NCI-H187 treated with DMSO at 0.1 percent for 48 hours (cell line): ENCODE measurements at regions not wholly inside any gene's neighbourhood (a gene's known extent, or its start where the extent isn't known, plus 50 kb on each side); places are given as distances from the start of the nearest gene placed in this dataset.
"Not testable (repeated sequence)": the region's sequence is repeated elsewhere in the genome, so short reads cannot be mapped to it uniquely, and the experiment has no call there.

Source experiments
- DNase-seq: peaks from one replicate; lab custom pipeline; 2025; lab: John Stamatoyannopoulos, UW

DNA sequence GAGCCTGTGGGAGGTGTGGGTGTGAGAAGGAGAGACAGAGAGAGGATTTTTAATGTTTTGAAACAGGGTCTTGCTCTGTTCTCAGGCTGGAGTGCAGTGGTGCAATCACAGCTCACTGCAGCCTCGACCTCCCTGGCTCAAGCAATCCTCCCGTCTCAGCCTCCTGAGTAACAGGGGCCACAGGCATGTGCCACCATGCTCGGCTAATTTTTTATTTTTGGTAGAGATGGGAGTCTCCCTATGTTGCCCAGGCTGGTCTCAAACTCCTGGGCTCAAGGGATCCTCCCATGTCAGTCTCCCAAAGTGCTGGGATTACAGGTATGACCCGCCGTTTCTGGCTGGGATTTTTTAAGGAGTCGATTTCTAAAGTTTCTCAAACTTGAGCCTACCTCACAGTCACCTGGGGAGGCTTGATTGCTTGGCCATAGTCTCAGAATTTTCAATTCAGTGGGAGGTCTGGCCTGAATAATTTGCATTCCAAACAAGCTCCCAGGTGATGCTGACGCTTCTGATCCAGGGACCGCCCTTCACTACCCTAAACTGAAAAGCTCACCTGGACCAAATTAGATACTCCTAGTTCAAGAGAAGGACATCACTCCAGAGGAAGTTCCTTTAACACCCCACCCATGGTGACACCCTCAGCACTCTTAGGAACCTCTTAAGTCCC, 70.8 kb upstream of the SLC1A4 start:
- DNase-seq: no peak

DNA sequence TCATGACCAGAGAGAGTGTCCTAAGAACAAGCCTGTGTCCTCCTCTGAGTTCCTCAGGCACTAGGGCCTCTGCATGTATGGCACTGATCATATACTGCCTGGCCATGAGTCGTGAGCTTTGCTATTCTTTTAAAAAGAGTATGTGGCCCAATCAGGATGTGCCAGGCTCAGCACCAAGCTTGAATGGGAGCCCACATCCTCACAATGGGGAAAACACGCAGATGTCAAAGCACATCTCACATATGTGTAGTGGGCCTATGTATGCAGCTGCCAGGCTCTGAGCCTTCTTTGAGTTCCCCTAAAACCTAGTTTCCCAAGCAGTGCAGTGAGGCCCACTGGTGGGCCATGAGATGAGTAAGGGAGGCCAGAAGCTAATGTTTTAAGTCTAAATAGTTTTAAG, 69.9 kb upstream of the SLC1A4 start:
- no peak for DNase-seq

DNA sequence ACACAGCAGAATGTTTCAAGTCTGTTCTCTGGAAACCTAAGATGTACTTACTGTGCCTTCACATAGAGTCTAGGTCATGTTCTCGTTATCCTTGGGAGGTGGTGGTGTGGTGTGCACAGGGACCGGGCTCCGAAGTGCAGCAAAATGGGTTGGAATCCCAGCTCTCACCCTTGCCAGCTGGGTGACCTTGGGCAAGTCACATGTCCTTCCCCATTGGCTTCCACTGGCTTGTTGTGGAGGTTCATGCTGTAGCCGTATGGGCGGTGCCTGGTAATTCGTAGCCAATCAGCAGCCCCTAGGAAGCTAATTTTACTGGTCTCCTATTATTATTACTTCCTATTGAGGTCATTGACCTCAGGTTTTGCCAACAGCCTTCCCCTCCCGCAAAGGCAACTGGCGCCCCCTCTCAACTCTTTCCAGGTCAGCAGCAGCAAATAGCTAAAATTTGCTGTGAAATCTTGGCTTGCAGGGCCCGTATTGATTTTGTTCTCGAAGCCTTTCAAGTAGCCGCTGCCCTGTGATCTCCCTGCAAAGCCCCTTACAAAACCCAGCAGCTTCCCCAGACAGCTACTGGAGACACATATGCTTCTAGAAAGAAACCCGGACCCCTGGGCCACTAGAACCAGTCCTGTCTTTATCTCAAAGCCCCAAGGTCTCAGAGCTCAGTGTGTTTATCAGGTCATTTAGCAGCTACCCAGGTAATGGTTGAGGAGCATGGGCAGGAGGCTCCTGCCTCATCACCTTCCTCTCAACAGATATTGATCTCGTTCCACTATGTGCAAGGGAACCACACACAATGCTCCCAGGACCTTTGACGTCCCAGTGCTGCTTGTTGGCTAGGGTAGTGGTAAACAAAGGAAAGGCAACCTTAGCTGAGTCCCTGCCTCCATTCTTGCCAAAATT, 66.5 kb upstream of the SLC1A4 start:
- DNase-seq: no peak

DNA sequence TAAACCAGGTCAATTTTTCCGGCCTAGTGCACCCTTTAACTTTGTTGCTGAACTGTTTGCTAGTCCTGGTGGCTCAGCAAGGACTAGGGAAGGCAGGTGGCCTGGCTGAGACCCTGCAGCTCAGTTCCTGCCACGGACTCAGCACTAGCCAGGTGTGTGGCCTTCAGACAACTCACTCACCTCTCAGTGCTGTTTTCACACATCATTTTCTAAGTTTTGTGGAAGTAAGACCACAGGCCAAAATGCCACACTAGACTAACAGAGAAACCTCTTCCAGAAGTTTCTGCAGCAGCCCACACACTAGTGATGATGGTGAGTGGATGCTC, 65.9 kb upstream of the SLC1A4 start:
- DNase-seq: no peak

DNA sequence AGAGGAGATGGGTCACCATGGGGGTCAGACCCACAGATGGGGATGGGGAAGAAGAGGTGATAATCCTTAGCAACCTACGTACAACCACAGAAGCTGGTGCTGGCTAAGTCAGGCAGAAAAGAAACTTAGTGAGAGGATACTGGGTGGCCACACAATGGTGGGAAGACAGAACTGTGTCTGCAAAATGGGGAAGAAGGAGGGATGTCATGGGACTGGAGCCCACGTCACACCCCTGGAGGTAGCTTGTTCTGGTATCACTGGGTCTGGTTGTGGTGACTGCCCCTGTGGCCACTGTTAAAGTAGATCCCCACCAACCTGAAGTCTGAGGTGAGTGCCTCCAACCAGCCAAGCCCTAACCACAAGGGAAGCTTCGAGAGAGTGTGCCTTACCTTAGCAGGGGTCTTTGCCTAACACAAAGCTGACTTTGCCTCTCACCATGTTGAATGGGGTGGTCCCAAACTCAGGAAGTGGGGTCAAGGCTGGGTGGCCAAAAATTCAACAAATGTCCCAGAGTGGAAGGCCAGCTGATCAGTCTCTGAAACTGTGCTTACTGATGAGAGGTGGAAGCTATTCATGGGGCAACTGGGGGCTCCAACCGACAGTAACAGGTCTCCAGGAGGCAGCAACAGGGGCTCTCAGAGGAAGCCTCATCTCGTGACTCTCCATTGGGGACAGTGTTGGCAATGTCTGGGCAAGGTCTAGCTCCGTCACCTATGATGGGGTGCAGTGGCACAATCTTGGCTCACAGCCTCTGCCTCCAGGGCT, 64.8 kb upstream of the SLC1A4 start:
- DNase-seq: no peak

DNA sequence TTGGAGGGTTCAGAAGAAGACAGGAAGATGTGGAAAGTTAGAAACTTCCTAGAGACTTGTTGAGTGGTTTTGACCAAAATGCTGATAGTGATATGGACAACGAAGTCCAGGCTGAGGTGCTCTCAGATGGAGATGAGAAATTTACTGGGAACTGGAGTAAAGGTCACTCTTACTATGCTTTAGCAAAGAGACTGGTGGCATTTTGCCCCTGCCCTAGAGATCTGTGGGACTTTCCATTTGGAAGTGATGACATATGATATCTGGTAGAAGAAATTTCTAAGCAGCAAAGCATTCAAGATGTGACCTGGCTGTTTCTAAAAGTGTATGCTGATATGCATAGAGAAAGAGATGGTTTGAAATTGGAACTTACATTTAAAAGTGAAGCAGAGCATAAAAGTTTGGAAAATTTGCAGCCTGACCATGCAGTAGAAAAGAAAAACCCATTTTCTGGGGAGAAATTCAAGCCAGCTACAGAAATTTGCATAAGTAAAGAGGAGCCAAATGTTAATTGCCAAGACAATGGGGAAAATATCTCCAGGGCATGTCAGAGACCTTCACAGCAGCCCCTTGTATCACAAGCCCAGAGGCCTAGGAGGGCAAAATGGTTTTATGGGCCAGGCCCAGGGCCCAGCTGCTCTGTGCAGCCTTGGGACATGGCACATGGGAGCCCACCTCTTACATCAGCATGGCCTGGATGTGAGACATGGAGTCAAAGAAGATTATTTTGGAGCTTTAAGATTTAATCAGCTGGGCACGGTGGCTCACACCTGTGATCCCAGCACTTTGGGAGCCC, 63.1 kb upstream of the SLC1A4 start:
- DNase-seq: not testable (repeated sequence)

DNA sequence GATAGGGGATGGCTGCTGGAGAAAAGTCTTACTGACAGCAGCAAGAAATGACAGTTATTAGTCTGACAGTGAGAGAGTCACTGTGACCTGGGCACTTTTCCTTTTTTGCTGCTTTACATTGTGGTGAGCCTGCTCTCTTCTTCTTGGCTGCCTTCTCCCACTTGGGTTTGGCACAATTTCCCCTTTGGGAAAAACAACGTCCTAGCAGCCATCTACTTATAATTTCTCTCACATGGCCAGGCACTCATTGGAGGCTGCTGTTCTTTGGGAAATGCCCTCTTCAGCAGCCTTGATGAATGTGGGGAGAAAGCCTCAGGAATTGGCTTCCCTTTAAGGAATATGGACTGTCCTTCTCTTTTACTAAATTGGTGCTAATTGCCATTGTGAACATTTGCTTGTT, 60.4 kb upstream of the SLC1A4 start:
- no peak for DNase-seq

DNA sequence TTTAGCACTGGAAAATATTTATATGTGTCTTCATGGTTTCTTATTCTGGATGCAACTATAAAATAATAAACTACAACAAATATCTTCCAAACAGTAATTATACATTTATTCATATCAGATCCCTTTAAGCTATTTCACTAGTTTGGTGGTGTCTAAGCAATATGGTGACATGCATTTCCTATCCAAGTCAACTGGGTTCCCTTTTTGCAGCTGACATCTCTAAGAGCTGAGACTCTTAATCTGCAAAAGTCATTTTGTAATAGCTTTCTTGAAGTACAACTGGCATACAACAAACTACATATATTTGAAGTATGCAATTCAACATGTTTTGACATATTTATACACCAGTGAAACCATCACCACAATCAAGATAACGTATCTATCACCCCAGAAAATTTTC, 59.9 kb upstream of the SLC1A4 start:
- DNase-seq: no peak

DNA sequence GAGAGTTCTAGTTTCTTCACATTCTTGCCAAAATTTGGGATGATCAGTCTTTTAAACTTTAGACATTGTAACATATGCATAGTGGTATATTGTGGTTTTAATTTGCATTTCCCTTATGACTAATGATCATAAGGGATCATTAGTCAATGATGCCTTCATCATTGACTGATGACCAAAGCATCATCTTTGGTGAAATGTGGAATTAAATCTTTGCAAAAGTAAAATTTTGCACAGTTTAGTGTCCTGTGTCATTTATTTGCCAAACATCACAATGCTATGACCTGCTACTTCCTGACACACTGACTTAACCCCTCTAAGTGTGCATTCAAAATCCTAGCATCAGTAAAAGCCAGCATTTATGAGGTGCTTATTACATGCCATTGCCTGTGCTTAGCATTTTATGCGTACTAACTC, 58.9 kb upstream of the SLC1A4 start:
- no peak for DNase-seq

DNA sequence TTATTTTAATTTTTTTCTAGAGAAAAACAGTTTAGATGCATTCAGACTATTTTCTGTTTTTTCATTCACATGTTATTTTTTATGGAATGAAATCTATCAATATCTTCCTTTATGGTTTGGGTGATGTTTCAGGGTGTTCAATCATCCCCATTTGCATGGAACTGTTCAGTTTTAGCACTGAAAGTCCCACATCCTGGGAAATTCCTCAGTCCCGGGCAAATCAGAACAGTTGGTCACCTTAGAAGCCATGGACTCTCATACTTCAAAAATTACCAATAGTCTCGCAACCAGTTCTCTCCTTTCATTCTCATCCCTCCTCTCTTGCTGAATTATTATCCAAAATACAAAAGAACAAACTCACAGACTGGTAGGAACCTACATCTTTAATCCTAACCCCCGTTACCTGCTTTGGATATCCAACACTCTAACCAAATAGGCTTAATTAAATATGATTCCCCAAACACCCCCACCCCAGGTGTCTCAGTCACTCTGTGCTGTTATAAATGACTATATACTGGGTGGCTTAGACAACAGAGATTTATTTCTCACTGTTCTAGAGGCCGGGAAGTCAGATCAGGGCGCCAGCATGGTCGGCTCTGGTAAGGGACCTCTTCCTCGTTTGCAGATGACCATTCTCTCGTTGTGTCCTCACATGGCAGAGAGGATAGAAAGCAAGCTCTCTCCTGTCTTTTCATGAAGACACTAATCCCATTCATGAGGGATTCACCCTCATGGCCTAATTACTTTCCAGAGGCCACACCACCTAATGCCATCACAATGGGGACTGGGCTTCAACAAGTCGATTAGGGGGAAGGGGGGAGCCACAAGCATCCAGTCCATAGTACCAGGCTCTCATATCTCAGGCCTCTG, 57.7 kb upstream of the SLC1A4 start:
- no peak for DNase-seq

DNA sequence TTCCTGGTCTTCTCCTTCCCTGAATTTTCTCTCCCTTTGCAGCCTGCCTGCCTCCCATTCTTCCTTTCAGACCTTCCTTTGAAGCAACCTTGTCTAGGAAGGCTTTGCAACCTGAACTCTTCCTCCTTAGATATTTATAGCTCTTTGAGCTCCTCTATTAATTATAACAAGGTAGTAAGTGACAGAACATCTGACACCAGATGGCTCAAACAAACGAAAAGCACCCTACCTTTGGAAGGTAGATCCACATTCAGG, 57.2 kb upstream of the SLC1A4 start:
- no peak for DNase-seq

DNA sequence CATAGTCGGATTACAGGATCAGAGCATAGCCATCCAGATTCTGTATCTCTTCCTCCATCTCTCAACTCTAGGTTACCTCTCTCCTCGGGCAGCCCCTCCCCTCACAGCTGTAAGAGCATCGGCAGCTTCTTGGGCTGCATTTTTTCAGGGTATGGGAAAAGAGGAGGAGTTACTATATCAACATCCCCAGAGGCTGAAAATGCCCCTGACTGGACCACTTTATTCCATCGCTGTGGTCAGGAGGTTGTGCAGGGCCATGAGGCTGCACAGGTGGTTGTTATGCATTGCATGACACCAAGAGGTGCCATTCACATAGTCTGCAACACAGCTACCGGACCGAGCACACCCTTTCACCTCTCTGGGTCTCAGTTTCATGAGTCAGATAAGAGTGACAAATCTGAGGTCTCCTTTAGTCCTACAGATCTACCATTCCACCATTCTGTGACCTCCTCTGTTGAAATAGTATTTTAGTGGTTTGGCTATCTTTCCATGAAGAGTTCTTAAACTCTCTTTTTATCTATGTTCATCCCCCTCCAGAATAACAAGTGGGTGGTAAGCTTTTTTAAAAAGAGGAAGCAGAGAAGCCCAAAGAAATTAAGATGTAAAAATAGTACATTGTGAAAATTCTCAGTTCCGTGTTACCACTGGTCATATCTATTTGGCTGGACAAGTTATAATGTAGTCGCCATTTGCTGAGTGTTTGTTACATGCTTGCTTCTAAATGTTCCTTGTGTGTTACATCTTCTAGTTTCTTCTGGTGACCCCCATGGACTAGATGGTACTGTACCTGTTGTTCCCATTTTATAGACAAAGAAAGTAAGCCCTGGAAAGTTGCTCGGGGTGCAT, 56.6 kb upstream of the SLC1A4 start:
- DNase-seq: no peak

DNA sequence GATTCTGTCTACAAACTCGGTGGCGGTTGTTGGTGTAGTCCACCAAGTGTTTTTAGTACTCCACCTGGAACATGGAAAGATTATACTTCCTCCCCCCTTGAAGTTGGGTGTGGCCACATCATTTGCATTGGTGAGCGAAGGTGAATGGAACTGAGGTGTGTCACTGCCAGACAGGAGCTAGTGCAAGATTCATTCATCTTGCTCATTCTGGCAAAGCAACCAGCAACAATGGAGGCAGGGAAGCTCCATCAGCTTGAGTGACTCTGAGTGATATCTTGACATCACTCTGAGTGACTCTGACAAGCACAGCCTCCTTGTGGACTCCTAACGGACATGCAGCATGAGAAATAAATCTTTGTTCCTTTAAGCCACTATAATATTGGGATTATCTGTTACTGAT, 54.7 kb upstream of the SLC1A4 start:
- DNase-seq: peak; percentile 36

DNA sequence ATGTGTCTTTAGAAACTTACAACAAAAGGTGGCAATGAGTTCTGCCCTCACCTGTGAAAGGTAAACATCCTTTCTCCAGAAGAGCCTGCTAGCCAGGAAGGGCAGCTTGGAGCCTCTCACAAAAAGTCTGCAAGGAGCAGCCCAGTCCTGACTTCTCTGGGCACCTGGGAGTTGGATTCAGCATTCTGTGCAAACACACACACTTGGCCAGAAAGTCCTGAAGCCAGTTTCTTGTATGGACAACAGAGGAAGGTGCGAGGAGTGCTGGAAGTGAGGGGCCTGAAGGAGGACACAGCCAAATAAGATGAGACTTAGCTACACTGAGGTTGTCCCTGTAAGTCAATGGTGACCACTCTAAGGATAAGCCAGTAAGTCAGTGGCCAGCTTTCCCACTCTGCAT, 52.4 kb upstream of the SLC1A4 start:
- DNase-seq: no peak

DNA sequence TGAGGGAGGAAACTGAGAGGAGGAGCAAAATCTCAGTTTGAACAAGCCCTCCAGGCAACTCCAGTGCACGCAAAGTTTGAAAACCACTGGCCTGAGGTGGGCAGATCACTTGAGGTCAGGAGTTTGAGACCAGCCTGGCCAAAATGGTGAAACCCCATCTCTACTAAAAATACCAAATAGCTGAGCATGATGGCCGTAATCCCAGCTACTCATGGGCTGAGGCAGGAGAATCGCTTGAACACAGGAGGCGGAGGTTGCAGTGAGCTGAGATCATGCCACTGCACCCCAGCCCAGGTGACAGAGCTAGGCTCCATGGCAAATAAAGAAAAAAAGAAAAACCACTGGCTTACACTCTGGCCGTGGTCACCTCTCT, 51.9 kb upstream of the SLC1A4 start:
- not testable (repeated sequence) for DNase-seq

DNA sequence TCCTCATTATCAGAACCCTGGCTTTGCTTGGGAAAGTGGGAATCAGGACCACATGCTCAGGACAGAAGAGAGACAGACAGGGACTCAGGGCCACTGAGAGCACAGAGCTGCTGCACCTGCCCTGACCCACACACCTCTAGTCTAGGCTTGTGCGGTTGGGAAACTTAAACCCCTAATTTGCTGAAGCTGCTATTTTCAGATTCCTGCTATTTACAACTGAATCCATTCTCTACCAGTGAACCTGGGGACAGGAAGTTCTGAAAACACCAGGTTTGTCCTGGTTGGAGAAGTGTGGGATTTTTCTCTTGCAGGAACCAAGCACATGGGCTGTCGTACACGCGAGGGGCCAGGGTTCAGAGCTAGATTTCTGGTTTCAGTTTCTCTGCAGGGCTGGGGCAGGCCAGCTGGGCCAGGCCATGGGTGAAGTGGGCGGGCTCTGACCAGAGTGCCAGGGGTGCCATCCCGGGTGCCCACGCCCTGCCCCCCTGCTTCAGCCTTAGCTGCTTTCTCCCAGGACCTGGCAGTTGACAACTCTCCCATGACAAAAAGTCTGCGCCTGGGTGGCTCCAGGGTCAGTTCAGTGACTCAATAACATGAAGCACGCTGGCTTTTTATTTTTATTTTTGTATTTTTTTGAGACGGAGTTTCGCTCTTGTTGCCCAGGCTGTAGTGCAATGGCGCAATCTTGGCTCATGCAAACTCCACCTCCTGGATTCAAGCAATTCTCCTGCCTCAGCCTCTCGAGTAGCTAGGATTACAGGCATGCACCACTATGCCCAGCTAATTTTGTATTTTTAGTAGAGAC, 51.3 kb upstream of the SLC1A4 start:
- no peak for DNase-seq

DNA sequence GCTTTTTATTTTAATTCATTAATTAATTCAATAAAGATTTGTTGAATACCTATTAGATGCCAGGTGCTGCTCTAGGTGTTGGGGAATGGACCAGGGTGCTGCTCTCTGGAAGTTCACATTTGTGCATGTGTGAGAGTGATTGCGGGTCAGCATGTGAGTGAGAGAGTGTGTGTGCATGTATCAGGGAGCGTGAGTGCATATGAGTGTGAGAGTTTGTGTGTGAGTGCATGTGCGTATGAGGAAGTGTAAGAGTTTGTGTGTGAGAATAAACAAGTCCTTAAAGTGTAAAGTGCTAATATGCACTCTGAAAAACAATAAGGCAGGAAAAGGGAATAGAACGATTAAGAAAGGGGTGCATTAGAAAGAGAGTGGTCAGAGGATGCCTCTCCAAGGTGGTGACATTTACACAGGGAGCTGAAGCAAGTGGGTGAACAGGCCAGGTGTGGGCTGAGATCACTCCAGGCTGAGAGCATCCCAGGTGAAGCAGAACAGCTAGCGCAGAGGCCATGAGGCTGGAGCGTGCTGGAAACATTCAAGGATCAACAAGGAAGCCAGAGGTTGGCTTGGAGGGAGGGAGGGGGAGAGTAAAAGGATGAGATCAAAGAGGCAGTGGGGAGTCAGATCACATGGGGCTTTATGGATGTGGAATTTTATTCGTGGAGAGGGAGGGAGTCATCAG, 50.5 kb upstream of the SLC1A4 start:
- DNase-seq: no peak

DNA sequence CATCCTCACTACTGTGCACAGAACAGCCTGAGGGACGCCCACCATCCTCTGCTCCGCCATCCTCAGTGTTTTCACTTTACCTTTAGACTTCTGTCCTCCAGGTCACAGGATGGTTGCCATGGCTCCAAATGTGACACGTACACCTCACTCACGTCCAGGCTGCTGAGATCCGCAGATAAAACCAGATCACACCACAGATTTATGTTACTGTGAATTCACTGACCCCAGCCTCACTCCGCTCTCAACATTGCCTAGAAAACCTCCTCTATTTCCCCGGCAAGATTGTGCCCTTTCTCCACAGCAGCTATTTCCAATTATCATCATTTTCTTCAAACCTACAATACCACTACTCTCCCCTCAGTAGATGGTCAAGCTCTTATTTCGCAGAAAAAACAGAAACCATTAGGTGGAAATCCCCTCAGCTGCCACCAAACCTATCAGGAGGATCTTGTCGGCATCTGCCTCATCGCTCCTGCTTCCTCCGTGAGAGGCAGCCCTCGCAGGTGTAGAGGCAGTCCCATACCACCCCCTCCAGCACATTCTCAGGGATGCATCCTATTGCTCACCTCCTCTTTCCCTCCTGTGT, 49.8 kb upstream of the SLC1A4 start:
- no peak for DNase-seq
